Activated effector memory CD4-positive, alpha-beta T cell treated with Interleukin-2 at 50 U/mL for 16 hours (primary cell): ENCODE measurements at regions not wholly inside any gene's neighbourhood (a gene's known extent, or its start where the extent isn't known, plus 50 kb on each side); places are given as distances from the start of the nearest gene placed in this dataset.
"Not testable (repeated sequence)": the region's sequence is repeated elsewhere in the genome, so short reads cannot be mapped to it uniquely, and the experiment has no call there.

ENCODE experiments used
- DNase-seq: peaks from one replicate; pipeline ENCODE4 v3.0.0-alpha.2; 2020

DNA sequence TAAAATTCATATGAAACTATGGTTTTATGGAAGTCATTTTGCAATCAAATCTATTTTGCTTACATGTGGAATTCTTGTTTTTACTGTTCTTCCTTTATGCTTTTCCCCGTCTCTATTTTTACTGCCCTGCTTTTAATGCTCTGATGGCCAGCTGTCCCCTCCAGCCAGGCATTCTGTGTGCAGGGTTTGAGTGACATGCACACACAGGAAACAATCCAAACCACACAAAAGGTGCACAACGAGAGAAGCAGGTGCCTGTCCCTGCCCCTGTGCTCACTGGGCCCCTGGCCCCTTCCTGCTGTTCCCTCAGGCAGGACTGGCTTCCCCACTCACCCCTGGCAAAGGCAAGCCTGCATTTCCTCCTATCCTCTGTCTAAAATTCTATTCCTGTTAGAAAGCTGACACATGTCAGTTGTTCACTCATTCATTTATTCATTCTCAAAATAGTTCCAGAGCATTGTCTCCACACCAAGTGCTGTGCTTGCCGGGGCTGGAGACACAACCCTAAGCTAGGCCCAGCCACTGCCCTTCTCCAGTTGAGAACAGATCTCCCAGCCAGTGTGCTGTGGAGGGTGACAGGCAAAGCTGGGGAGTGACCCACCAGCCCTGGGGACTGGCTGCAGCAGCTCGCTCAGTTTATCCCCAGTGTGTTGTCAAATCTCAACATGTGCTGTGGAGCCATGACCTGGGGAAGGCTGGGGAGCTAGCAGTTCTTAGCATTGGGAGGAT is 346.3 kb downstream of the FBXW7 start:
- DNase-seq, result no peak

DNA sequence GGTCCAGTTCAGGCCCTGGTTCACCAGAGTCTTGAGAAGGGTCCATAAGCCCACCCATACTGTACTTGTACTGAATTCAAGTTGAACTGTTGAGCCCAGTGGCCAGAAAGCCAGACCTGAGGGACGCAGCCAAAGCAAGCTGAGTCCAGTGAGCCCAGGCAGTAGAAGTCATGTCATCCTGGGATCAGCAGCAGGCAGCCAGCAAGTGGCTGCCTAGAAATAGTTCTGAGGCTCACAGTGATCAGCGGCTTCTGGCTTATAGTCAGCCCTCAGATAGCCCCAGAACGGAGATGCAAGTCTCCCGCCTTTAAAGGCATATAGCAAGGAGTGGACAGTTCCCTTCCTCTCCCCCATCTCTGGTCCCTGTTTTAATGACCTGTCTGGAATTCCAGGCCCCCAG is 347.1 kb downstream of the FBXW7 start:
- no peak for DNase-seq

DNA sequence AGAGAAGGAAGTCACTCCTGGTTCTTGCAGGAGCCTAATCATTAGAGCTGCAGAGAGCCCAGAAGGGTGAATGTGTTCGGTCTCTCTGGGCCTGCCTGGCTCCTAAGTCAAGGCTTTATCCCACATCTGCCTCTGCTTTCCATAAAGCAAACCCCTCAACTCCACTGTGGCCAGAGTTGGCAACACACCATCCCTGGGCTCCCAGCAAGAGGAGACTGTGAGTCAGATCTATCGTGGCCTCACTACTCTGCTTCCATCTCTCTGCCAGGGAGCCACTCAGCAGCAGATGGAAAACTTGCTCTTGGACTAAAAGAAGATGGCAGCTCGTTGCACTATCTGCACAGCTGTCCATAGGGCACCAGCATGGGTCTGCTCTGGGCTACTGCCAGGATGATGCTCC is 348.2 kb downstream of the FBXW7 start:
- no peak for DNase-seq

DNA sequence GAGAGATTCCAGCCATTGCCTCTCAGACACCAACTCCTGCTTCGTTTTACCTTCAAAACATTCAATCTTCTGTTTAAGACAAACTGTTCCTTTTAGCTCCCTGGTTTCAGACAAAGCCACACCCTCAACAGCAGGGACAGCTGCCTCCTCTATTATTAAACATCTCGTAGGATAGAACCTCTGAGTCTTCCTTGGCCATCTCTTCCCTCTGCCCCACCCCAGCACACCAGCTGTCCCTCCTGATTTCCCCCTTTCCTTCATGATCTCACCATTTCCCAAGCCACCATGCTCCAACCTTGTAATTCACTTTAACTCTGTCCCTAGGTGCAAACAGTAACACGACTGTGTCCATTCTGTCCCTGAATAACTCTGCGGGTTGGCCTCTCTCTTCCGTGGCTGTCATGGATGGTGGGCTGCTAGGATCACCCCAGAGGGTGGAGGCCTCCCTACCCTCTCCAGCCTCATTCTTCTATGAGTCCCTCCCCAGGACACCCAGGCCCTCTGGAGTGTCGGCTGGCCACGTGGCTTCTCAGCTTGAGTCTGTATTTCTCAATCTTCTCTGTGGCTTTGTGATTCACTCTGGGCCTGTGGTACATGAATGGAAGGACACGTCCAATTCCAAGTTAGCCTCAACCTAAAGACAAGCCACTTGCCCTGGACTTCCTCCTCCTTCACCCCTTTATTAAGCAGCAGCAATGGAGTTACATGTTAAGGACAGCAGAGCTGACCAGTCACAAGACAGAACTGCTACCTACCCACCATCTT is 349.9 kb downstream of the FBXW7 start:
- DNase-seq, result no peak

- no peak for DNase-seq
Observed at GRCh38 chr4:152181150-152181549, 354.7 kb downstream of the FBXW7 start.

- no peak for DNase-seq
Observed at GRCh38 chr4:152180369-152180768, 355.5 kb downstream of the FBXW7 start.

GRCh38 chr4:152177538-152177937 is 358.4 kb downstream of the FBXW7 start:
- not testable (repeated sequence) for DNase-seq

GRCh38 chr4:152176627-152177214 is 359.2 kb downstream of the FBXW7 start:
- no peak for DNase-seq

- DNase-seq, result no peak
Observed at GRCh38 chr4:152175586-152175985, 360.3 kb downstream of the FBXW7 start.

DNA sequence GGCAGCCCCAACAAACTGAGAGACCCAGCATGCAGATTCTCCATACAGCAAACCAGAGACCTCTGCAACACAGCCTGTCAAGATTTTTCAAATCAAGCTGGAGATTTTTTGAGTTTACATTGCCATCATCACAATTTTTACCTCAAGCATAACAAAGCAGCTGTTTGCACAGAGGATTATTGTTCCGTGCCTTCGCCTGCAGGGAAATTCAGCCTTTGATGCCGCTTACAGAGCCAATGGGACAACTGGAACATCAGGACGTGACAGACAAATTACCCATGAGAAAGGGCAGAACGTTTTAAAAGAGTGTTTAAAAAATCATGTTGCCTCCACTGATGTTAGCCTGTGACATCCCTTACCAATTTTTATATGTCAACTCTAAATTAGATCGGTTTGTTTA is 363.7 kb downstream of the FBXW7 start:
- DNase-seq, result no peak

DNA sequence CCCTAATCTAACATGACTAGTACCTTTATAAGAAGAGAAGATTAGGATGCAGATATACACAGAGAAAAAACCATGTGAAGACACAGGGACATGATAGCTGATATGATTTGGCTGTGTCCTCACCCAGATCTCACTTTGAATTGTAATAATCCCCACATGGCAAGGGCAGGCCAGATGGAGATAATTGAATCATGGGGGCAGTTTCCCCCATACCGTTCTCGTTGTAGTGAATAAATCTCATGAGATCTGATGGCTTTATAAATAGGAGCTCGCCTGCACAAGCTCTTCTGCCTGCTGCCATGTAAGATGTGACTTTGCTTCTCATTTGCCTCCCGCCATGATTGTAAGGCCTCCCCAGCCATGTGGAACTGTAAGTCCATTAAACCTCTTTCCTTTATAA is 364.3 kb downstream of the FBXW7 start:
- DNase-seq, result no peak

DNA sequence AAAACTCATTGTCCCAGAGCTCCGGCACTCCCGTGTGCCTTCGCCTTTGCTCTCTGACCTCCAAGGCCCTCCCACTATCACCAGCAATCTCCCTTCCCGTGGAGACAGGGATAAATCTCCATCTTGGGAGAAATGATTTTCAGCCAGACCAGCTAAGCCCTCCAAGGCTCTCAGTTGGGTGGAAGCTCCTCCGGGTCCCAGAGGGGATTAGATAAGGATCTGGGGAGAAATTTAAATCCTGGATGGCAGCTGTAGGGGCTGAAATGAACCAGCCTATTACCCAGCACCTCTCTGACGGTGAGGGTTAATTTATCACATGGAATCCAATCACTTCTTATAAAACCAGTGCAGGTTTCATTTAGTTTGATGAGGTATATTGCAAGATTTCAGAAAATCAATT is 366.2 kb downstream of the FBXW7 start:
- DNase-seq, result no peak

DNA sequence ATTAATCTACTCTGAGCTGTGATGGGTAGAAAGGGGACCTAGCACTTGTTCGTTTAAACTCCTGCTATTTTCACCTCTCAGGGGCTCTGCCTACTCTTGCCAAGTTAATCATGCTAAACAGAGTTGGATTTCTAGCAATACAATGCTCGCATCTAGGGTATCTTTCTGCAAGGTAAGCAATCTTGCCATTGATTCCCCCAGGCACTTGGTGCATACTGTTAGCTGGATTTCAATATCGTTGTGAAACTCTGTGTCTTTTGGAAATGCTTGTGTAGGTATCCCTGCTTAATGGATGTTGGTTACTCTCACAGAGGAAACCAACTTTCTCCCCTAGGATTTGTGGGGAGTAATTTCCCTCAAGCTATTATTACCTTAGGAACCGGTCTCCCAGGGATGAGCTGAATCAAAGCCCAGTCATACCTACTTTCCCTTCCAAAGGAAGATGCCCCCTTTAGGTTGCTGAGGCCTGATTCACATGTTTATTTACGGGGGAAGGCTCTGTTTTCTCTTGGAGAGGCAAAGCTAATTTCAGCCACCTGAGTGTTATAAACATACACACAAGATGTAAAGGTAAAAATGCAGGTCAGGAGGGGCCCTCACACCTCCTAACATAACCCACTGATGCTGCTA is 366.8 kb downstream of the FBXW7 start:
- DNase-seq, result no peak

DNA sequence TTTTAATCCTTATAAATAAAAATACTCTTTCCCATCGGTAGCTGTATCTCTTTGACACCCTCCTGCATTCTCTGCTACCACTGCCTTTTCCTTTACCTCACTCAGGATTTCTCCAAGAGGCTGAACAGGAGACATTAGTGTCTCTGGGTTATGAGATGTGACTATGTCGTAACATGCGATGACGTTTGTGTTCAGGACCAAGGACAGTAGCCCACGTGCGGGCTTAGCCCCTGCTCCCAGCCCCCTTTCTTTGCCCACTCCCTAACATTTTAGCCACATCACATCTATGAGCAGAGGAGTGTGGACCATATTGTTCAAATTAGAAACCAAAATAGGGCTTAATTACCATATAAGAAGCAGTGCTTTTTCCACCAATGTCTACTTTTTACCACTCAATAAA is 369.3 kb downstream of the FBXW7 start:
- no peak for DNase-seq

DNA sequence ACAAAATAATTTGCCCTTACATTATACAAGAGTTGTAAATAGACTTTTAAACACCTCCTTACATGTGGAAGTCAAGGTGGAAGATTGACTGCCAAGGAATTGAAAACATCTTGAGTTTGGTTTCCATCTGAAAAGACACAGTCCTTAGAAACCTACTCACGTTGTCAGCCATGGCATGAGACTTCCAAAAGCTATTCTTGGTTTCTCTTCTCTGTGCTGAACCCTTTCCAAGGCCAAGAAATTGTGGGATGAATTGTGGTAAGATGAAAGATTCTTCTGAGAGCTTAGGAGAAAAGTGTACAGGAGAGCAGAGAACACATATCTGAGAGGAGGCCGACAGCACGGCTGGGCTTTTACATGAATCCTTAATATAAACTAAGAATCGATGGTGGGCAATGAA is 370.0 kb downstream of the FBXW7 start:
- no peak for DNase-seq

- DNase-seq, result no peak
Observed at GRCh38 chr4:152165146-152165545, 370.7 kb downstream of the FBXW7 start.

- DNase-seq, result no peak
Observed at GRCh38 chr4:152164561-152164960, 371.3 kb downstream of the FBXW7 start.

DNA sequence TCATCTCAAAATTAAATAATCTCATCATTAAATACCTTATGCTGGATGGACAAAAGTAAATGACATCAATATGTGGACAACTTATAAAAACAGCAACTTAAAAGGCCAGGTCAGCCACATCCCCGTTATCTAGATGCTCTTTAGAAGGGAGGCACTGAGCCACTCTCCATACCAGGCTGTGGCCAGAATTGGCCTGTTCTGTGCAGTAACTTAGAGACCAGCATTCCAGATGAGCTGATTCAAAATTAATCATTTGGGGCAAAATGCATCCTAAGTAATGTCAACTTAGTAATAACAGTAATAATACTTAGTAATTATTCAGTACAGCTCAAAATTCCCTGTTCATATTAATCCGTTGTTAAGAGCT is 373.6 kb downstream of the FBXW7 start:
- no peak for DNase-seq

DNA sequence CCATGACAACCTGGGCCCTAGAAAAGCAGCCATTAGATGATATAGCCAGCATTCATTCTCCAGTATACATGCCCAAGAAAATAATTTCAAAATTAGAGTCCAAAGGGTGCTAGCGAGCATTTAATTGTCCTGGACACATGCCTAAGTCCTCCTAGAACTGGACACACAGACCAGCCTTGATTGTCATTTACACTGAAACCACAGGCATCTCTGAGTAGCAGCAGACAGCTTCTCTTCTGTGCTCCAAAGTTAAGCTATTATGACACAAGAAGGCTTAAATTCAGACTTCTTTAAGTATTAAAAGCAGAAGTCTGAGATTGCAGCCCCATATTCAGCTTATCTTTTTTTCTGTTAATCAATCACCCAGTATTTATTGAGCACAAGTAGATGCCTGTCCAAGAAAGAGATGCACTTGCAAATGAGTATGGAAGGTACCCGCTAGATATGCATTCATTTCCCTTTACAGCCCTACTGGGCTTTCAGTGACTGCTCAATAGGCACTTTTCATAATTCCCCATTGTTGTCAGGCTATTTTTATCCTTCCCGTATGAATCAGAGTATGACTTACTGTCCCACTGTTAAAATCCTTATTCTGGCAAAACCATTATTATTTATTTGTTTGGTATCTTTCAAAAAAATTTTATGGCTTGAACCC is 374.1 kb downstream of the FBXW7 start:
- DNase-seq, result no peak

DNA sequence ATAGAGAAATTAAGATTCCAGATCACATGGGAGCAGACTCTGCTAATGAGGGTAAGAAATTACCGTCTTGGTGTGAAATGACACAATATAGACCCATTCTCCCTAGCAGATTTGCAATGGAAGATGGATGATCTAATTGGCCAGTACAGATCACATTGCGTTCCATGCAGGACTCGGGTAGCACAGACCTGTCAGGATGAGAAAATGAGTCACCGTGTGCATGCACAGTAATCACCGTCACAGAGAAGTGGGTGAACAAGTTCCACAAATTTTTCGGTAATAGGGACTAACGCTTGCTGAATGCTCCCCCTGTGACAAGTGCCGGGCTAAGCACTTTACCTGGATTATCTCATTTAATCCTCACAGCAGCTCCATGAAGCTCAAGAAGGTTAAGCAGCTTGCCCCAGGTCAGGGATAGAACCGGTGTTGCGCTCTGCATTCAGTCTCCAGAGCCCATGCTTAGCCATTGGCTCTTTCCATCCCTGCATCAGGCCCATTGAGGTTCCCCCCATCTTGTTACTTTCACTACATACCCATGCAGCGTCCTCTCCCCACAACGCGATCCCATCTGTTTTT is 375.6 kb downstream of the FBXW7 start:
- DNase-seq, result no peak

- DNase-seq, result no peak
Observed at GRCh38 chr4:152159773-152160172, 376.1 kb downstream of the FBXW7 start.

DNA sequence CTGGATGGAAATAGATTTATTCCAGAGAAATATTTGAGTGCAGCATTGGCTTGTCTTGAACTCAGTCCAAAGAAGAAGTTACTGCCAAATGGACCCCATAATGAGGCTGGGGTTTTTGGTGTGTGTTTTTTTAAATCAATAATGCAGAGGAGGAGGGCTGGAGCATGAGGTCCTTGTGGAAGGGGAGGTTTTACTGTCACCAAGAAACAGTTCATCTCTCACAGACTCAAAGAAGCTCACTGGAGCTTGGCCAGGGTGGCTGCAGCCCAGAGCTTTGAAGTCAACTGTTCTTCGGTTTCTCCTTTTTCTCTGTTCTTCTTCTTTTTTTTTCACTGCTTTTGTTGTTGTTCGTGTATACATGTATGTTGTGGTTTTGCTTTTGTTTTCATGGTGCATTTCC is 377.7 kb downstream of the FBXW7 start:
- no peak for DNase-seq

- no peak for DNase-seq
Observed at GRCh38 chr4:152157629-152158028, 378.3 kb downstream of the FBXW7 start.
